A549 (cell line): ENCODE measurements at regions not wholly inside any gene's neighbourhood (a gene's known extent, or its start where the extent isn't known, plus 50 kb on each side); places are given as distances from the start of the nearest gene placed in this dataset.

Experiments used
- JUN ChIP-seq, 2 experiments: fragments of >200 bp; sonication (Bioruptor Twin); formaldehyde crosslinking; IDR thresholded peaks; 2 replicates in 1 of 2; 3 replicates in 1 of 2; pipeline ENCODE4 v1.6.1; 2016 to 2017
- POLR2A ChIP-seq: IDR thresholded peaks from 2 replicates; pipeline ENCODE4 v1.6.1; 2012; ENCODE audit warnings: mild to moderate bottlenecking, low read length

- TF ChIP-seq POLR2A (no peak), JUN (IDR thresholded peaks at IDR 0.05) (no peak)
These were observed 172.7 kb downstream of the GPAT3 start for GRCh38 chr4:83708500-83709175.
